HepG2 (cell line): ENCODE measurements at regions not wholly inside any gene's neighbourhood (a gene's known extent, or its start where the extent isn't known, plus 50 kb on each side); places are given as distances from the start of the nearest gene placed in this dataset.

Source experiments
- ATAC-seq: fragments of 200-7000 bp; cut with Tn5 transposase; 3 replicates; pipeline ENCODE4 v1.9.1; 2020; ENCODE audit warnings: mild to moderate bottlenecking, moderate library complexity
- BruUV-seq: library from RNA; stranded (reverse); fragments of 400-500 nt; replicated peaks from 2 replicates; lab custom pipeline; 2021; lab: Mats Ljungman, UMichigan
- CTCF ChIA-PET: fragments of 300-600 bp; formaldehyde crosslinking; extraction: SDS; loops from one replicate; lab custom pipeline; 2021; ENCODE audit warnings: low total read pairs, inconsistent platforms, low intra/inter-chr PET ratio; lab: Yijun Ruan, JAX
- POLR2A ChIA-PET: fragments of 350-600 bp; sonication (Branson Sonifier 250); formaldehyde crosslinking; loops from one replicate; lab custom pipeline; 2020; ENCODE audit warnings: antibody characterized with exemption, inconsistent platforms; lab: Yijun Ruan, JAX
- DNase-seq: peaks from one replicate; pipeline ENCODE4 v3.0.0-alpha.2; 2015; ENCODE audit warnings: low spot score
- FAIRE-seq: peaks from 3 replicates; lab custom pipeline; 2011; peaks lifted over from hg19 to GRCh38; lab: Jason Lieb, UNC
- H2AFZ ChIP-seq: one replicate; pipeline ENCODE4 v1.6.1; 2011; ENCODE audit warnings: low read length, inconsistent platforms
- H3K27ac ChIP-seq: fragments of 300-600 bp; 3 replicates; pipeline ENCODE4 v1.8.0; 2011; ENCODE audit warnings: mixed run types, mild to moderate bottlenecking, mixed read lengths, low read length, inconsistent platforms; ENCODE audit not compliant: insufficient read depth; ENCODE audit errors: extremely low read length
- H3K27me3 ChIP-seq, 2 experiments: fragments of 200-600 bp in 1 of 2; 2 replicates in 1 of 2; 3 replicates in 1 of 2; pipeline versions ENCODE4 v1.6.0 to v1.8.0; 2011; ENCODE audit warnings: low read length in 2 of 2, mild to moderate bottlenecking in 2 of 2, moderate library complexity in 2 of 2, inconsistent platforms in 1 of 2; ENCODE audit not compliant: insufficient read depth in 2 of 2, control insufficient read depth in 1 of 2
- H3K36me3 ChIP-seq, 2 experiments: fragments of 200-600 bp in 1 of 2; replicated peaks in 1 of 2; 2 replicates in 1 of 2; 3 replicates in 1 of 2; pipeline versions ENCODE4 v1.5.1 to v1.8.0; 2011; ENCODE audit warnings: low read length in 2 of 2, inconsistent platforms in 1 of 2; ENCODE audit not compliant: insufficient read depth in 2 of 2, control insufficient read depth in 1 of 2
- H3K4me1 ChIP-seq: 2 replicates; pipeline ENCODE4 v1.5.1; 2012; ENCODE audit warnings: low read length, inconsistent platforms; ENCODE audit not compliant: insufficient read depth
- H3K4me2 ChIP-seq: 2 replicates; pipeline ENCODE4 v1.6.0; 2011; ENCODE audit warnings: low read depth, low read length, inconsistent platforms
- H3K4me3 ChIP-seq, 3 experiments: fragments of 200-600 bp in 1 of 3; sonication (generic), shearing (Covaris generic) in 1 of 3; replicated peaks in 1 of 3; 2 replicates each; pipeline ENCODE4 v1.5.1; 2011 to 2016; ENCODE audit warnings: low read length in 3 of 3, inconsistent platforms in 2 of 3, low read depth in 2 of 3, mild to moderate bottlenecking in 2 of 3, control low read depth in 1 of 3, mixed read lengths in 1 of 3; ENCODE audit not compliant: insufficient read depth in 1 of 3
- H3K79me2 ChIP-seq: one replicate; pipeline ENCODE4 v1.6.1; 2011; ENCODE audit warnings: low read length, inconsistent platforms; ENCODE audit not compliant: insufficient read depth
- H3K9ac ChIP-seq: 2 replicates; pipeline ENCODE4 v1.6.0; 2011; ENCODE audit warnings: mild to moderate bottlenecking, low read depth, low read length, inconsistent platforms; ENCODE audit not compliant: insufficient read depth
- H3K9me3 ChIP-seq: 2 replicates; pipeline ENCODE4 v1.5.1; 2012; ENCODE audit warnings: mild to moderate bottlenecking, low read length
- H4K20me1 ChIP-seq: 2 replicates; pipeline ENCODE4 v1.6.0; 2011; ENCODE audit warnings: inconsistent platforms, mild to moderate bottlenecking, low read length, moderate library complexity; ENCODE audit not compliant: insufficient read depth
- ATF3 ChIP-seq: sonication (generic); formaldehyde crosslinking; IDR thresholded peaks from 2 replicates; pipeline ENCODE4 v1.4.0; 2020; ENCODE audit warnings: missing genetic modification reagents
- BORCS8-MEF2B ChIP-seq: sonication (generic); formaldehyde crosslinking; IDR thresholded peaks from 2 replicates; pipeline ENCODE4 v1.8.0; 2022; ENCODE audit warnings: mild to moderate bottlenecking, missing genetic modification reagents
- NCOR1 ChIP-seq: fragments of 200-600 bp; sonication (generic); IDR thresholded peaks from 2 replicates; pipeline ENCODE4 v1.7.0; 2017; ENCODE audit warnings: antibody characterized with exemption, low read length, borderline replicate concordance
- PAX8 ChIP-seq: sonication (generic); formaldehyde crosslinking; IDR thresholded peaks from 2 replicates; pipeline ENCODE4 v1.8.0; 2022; ENCODE audit warnings: mild to moderate bottlenecking, missing genetic modification reagents, borderline replicate concordance
- RARA ChIP-seq: IDR thresholded peaks from 2 replicates; pipeline ENCODE4 v1.6.1; 2016; ENCODE audit warnings: missing genetic modification reagents, missing compliant biosample characterization
- ZBTB2 ChIP-seq: sonication (generic); formaldehyde crosslinking; IDR thresholded peaks from 2 replicates; pipeline ENCODE4 v1.8.0; 2022; ENCODE audit warnings: low read depth, missing genetic modification reagents
- ZNF33B ChIP-seq: sonication (generic); formaldehyde crosslinking; IDR thresholded peaks from 2 replicates; pipeline ENCODE4 v1.5.1; 2020; ENCODE audit warnings: mild to moderate bottlenecking, missing genetic modification reagents
- ZNF354B ChIP-seq: sonication (generic); formaldehyde crosslinking; IDR thresholded peaks from 2 replicates; pipeline ENCODE4 v1.8.0; 2022; ENCODE audit warnings: mild to moderate bottlenecking, missing genetic modification reagents
- ZNF557 ChIP-seq: sonication (generic); formaldehyde crosslinking; IDR thresholded peaks from 2 replicates; pipeline ENCODE4 v1.4.0; 2020; ENCODE audit warnings: missing genetic modification reagents
- ZNF639 ChIP-seq: conservative IDR thresholded peaks from 2 replicates; pipeline ENCODE4 v1.6.1; 2018; ENCODE audit warnings: missing genetic modification reagents
- ZNF724P ChIP-seq: sonication (generic); formaldehyde crosslinking; IDR thresholded peaks from 2 replicates; pipeline ENCODE4 v1.8.0; 2022; ENCODE audit warnings: missing genetic modification reagents, borderline replicate concordance
- WGBS: methylation state at CpG from one replicate; pipeline ENCODE4 v1.1.6; 2017; ENCODE audit warnings: low lambda C conversion rate; 5-methylcytosine and 5-hydroxymethylcytosine counted together
- in situ Hi-C: cut with HindIII; loops from 2 replicates; pipeline ENCODE4 v1.10.0; 2017; ENCODE audit warnings: low pct_unique_long_range_greater_than_20kb; ENCODE audit not compliant: extremely low pct_ligation_motif_present
- intact Hi-C: fragments of 100-400 bp; cut with micrococcal nuclease; formaldehyde crosslinking; loops from one replicate; pipeline ENCODE4 v1.10.0; 2022; ENCODE audit not compliant: unreplicated experiment
- TF ChIP-seq, protein P1 (sequence below): sonication (generic); IDR thresholded peaks from 2 replicates; pipeline ENCODE4 v1.6.1; 2016; ENCODE audit warnings: low read depth, borderline replicate concordance
- TF ChIP-seq, protein P2 (sequence below): sonication (generic); formaldehyde crosslinking; IDR thresholded peaks from 2 replicates; pipeline ENCODE4 v1.5.1; 2020; ENCODE audit warnings: missing genetic modification reagents, mild to moderate bottlenecking, borderline replicate concordance

- CTCF ChIA-PET: no interaction called here
- in situ Hi-C loops: no loop called here
- intact Hi-C loops: no loop called here
These were observed 110.3 kb upstream of the CTTNBP2NL start for GRCh38 chr1:112285746-112286145.

DNA sequence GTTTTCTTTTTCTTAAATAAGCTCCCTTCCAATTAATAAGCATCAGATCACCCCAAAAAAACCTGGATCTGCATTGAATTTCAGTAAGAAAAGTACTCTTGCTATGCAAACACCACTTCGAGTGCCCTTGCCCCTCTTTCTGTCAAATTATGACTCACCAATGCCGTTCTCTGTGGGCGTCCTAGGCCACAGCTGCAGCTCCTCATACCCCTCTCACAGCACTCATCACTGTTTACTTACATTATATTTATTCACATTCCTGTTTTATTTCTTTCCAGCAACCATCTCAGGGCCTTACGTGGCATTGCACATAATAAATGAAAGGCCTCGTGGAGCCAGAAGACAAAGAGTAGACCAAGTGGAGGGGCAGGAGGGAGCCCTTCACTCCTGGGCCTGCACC lies 99.1 kb upstream of the CTTNBP2NL start:
- H2AFZ ChIP-seq: no peak overlapping the region
- in situ Hi-C loops: no loop called here
- TF ChIP-seq RARA (CRISPR knock-in tag) (no peak), NCOR1 (no peak), ZNF33B (CRISPR knock-in tag) (no peak), ZBTB2 (CRISPR knock-in tag) (no peak), ZNF639 (CRISPR knock-in tag) (no peak), ZNF557 (CRISPR knock-in tag) (no peak), ZNF724P (CRISPR knock-in tag) (no peak), PAX8 (CRISPR knock-in tag) (no peak), ZNF354B (no peak), ATF3 (CRISPR knock-in tag) (no peak)
- TF ChIP-seq, protein P1, sequence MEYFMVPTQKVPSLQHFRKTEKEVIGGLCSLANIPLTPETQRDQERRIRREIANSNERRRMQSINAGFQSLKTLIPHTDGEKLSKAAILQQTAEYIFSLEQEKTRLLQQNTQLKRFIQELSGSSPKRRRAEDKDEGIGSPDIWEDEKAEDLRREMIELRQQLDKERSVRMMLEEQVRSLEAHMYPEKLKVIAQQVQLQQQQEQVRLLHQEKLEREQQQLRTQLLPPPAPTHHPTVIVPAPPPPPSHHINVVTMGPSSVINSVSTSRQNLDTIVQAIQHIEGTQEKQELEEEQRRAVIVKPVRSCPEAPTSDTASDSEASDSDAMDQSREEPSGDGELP: no peak
- TF ChIP-seq, protein P2, sequence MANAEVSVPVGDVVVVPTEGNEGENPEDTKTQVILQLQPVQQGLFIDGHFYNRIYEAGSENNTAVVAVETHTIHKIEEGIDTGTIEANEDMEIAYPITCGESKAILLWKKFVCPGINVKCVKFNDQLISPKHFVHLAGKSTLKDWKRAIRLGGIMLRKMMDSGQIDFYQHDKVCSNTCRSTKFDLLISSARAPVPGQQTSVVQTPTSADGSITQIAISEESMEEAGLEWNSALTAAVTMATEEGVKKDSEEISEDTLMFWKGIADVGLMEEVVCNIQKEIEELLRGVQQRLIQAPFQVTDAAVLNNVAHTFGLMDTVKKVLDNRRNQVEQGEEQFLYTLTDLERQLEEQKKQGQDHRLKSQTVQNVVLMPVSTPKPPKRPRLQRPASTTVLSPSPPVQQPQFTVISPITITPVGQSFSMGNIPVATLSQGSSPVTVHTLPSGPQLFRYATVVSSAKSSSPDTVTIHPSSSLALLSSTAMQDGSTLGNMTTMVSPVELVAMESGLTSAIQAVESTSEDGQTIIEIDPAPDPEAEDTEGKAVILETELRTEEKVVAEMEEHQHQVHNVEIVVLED (CRISPR knock-in tag): no peak

More at GRCh38 chr1:112285746-112286145, 110.3 kb upstream of the CTTNBP2NL start:
- DNase-seq: no peak
- no peak for ATAC-seq
- TF ChIP-seq BORCS8-MEF2B (CRISPR knock-in tag): no peak
- TF ChIP-seq, all 625 proteins: peak for 0
- Histone ChIP-seq H3K36me3 (no peaks in the 10 kb centered on the region), H2AFZ (no peak overlapping the region), H3K27ac (no peak overlapping the region), H3K4me3 (no peak overlapping the region), H3K4me2 (no peak overlapping the region), H3K27me3 (no peaks in the 10 kb centered on the region), H3K9me3 (no peaks in the 10 kb centered on the region), H3K79me2 (no peaks in the 10 kb centered on the region), H3K4me1 (no peaks in the 10 kb centered on the region), H3K9ac (no peak overlapping the region), H4K20me1 (no peaks in the 10 kb centered on the region)
- 0% methylated on average over 3 of the region's 3 CpGs for WGBS
- BruUV-seq: no TSS peak
- POLR2A ChIA-PET: no interaction called here
- no peak for FAIRE-seq

More for the DNA sequence above, 99.1 kb upstream of the CTTNBP2NL start:
- no peak for DNase-seq
- H3K27ac ChIP-seq: no peak overlapping the region
- ChIA-PET CTCF (no interaction called here), POLR2A (no interaction called here)
- no peak for ATAC-seq
- intact Hi-C loops: no loop called here
- H3K79me2 ChIP-seq: no peaks in the 10 kb centered on the region
- no peak overlapping the region for H3K9ac ChIP-seq
- no peaks in the 10 kb centered on the region for H4K20me1 ChIP-seq
- 12% methylated on average over 5 of the region's 5 CpGs for WGBS
- H3K4me3 ChIP-seq: no peak overlapping the region
- BruUV-seq: no TSS peak
- no peaks in the 10 kb centered on the region for H3K4me1 ChIP-seq
- FAIRE-seq: no peak
- no peak overlapping the region for H3K4me2 ChIP-seq
- H3K36me3 ChIP-seq: no peaks in the 10 kb centered on the region
- H3K9me3 ChIP-seq: no peaks in the 10 kb centered on the region
- H3K27me3 ChIP-seq: no peaks in the 10 kb centered on the region; a peak in 1 of 5 replicates
